Testis (tissue), 2 donors: ENCODE measurements at regions not wholly inside any gene's neighbourhood (a gene's known extent, or its start where the extent isn't known, plus 50 kb on each side); places are given as distances from the start of the nearest gene placed in this dataset.

Experiments
- POLR2A ChIP-seq: fragments of 450-650 bp; IDR thresholded peaks from one replicate; pipeline ENCODE4 v1.6.1; 2017; ENCODE audit warnings: antibody characterized with exemption, mild to moderate bottlenecking, moderate library complexity
- TF ChIP-seq, protein P1 (sequence below), 3 experiments: fragments of 450-650 bp in 2 of 3; fragments of 200-600 bp in 1 of 3; sonication (generic) in 1 of 3; IDR thresholded peaks; one replicate each; pipeline ENCODE4 v1.5.1; 2016 to 2019; ENCODE audit warnings: antibody characterized with exemption in 3 of 3, mild to moderate bottlenecking in 2 of 3, moderate library complexity in 1 of 3

DNA sequence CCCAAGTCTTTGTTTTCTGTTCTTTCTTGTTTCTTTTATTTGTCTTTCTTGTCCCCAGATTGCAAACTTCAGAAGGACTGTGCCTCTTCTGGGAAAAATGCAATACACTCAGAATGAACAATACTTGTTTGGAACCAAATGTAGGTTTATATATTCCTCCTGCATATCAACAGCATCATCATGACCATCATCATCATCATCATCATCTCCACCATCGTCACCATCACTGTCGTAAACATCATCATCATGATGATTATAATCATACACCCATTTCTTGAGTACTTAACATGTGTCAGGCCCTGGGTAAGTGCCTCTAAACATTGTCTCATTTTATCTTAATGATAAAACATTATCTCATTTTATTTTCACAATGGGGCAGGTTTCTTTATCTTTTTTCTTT lies 476.8 kb downstream of the CCSER2 start:
- TF ChIP-seq, protein P1, sequence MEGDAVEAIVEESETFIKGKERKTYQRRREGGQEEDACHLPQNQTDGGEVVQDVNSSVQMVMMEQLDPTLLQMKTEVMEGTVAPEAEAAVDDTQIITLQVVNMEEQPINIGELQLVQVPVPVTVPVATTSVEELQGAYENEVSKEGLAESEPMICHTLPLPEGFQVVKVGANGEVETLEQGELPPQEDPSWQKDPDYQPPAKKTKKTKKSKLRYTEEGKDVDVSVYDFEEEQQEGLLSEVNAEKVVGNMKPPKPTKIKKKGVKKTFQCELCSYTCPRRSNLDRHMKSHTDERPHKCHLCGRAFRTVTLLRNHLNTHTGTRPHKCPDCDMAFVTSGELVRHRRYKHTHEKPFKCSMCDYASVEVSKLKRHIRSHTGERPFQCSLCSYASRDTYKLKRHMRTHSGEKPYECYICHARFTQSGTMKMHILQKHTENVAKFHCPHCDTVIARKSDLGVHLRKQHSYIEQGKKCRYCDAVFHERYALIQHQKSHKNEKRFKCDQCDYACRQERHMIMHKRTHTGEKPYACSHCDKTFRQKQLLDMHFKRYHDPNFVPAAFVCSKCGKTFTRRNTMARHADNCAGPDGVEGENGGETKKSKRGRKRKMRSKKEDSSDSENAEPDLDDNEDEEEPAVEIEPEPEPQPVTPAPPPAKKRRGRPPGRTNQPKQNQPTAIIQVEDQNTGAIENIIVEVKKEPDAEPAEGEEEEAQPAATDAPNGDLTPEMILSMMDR (IDR thresholded peaks at IDR 0.05): no peak
- TF ChIP-seq POLR2A: no peak
